ENCODE measurements at regions not wholly inside any gene's neighbourhood (a gene's known extent, or its start where the extent isn't known, plus 50 kb on each side); places are given as distances from the start of the nearest gene placed in this dataset.

DNA sequence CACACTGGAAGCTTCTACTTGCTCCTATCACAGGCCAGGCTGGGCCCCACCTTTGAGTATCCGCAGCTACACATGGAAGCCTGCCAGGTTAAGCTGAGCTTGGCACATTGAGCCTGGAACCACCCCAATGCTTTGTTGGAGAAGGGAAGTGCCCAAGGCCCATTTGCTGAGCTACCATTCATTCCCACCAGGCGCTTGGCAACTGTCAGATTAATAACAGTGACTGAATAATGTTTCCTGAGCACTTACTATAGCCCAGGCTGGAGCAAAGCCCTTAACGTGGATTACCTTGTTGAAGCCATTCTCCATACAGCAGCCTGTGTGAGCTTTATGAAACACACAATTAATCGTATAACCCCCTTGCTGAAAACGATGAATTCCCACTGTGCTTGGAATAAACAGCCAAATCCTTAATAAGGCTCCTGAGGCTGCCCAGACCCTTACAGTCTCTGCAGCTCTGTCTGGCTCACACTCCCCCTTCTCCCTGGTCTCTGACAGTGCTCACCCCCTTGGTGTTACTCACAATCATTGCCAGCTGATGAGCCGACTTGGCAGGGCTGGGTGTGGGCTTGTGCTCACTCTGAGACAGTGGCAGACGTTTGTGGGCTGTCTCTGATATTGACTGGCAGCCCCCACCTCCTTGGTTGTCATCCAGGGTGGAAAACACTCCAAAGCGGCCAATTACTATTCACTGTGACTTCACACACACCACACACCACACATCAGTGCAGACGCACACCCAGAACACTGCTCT is 357.1 kb downstream of the MAFB start:
- intact Hi-C loops (cut with micrococcal nuclease): no loop called here

DNA sequence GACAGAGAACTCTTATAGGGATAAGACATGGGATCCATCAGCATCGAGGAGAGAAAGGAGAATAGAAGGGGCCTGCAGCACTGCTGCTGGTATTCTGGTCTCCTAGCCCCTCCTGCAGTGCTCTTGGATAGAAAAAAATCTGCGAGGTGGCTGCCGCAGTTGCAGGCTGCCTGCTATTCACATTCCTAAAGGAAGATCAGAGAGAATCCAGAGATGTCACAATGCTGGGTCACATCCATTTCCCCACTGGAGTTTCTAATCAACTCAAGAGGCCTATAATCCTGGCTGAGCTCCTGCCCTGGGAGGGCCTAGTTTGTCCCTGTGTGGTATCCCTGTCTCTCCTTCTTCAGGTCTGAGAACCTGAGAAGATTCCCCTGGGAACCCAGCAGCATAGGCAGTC is 357.8 kb downstream of the MAFB start:
- intact Hi-C loops (cut with micrococcal nuclease): no loop called here
- Histone ChIP-seq H3K4me2 (replicated peaks; ENCODE audit: extremely low read depth, low read length, poor library complexity, severe bottlenecking) (no peak overlapping the region), H3K9ac (ENCODE audit: insufficient read depth, low read length, poor library complexity, severe bottlenecking) (no peak overlapping the region), H3K4me3 (replicated peaks in 1 of 3; ENCODE audit: low read depth in 2 of 3, low read length in 3 of 3) (no peak overlapping the region), H3K27me3 (ENCODE audit: control insufficient read depth in 2 of 2, insufficient read depth in 2 of 2, low read length in 2 of 2) (peaks cover 0 to 2% of the 10 kb centered on the region in 2 donors), H3K36me3 (replicated peaks in 1 of 2; ENCODE audit: control insufficient read depth in 1 of 2, insufficient read depth in 2 of 2, low read length in 2 of 2) (no peaks in the 10 kb centered on the region), H3K79me2 (ENCODE audit: insufficient read depth, low read length) (no peaks in the 10 kb centered on the region), H3K4me1 (ENCODE audit: control insufficient read depth in 1 of 2, insufficient read depth in 2 of 2, low read length in 2 of 2) (peaks cover 16 to 25% of the 10 kb centered on the region in 2 donors), H2AFZ (ENCODE audit: insufficient read depth, low read depth, low read length, poor library complexity, severe bottlenecking) (no peak overlapping the region), H3K27ac (ENCODE audit: low read depth in 1 of 2, low read length in 2 of 2) (no peak overlapping the region), H3K9me3 (replicated peaks in 1 of 2; ENCODE audit: control insufficient read depth in 1 of 2, insufficient read depth in 1 of 2, low read length in 2 of 2) (no peaks in the 10 kb centered on the region), H4K20me1 (ENCODE audit: insufficient read depth, low read length) (no peaks in the 10 kb centered on the region)
- WGBS (ENCODE audit: insufficient coverage): 86% methylated on average over 3 of the region's 3 CpGs
- Mint-ChIP-seq H3K27me3 (ENCODE audit: low read depth in 3 of 3) (peaks cover 16 to 35% (median 29%) of the 10 kb centered on the region in 3 donors), H3K9me3 (peaks cover 0 to 6% (median 2%) of the 10 kb centered on the region in 7 donors), H3K4me3 (no peak overlapping the region), H3K27ac (no peak overlapping the region), H3K36me3 (peaks cover 4 to 6% of the 10 kb centered on the region in 2 donors), H3K4me1 (peaks cover 41% of the 10 kb centered on the region)
- TF ChIP-seq, protein P1, sequence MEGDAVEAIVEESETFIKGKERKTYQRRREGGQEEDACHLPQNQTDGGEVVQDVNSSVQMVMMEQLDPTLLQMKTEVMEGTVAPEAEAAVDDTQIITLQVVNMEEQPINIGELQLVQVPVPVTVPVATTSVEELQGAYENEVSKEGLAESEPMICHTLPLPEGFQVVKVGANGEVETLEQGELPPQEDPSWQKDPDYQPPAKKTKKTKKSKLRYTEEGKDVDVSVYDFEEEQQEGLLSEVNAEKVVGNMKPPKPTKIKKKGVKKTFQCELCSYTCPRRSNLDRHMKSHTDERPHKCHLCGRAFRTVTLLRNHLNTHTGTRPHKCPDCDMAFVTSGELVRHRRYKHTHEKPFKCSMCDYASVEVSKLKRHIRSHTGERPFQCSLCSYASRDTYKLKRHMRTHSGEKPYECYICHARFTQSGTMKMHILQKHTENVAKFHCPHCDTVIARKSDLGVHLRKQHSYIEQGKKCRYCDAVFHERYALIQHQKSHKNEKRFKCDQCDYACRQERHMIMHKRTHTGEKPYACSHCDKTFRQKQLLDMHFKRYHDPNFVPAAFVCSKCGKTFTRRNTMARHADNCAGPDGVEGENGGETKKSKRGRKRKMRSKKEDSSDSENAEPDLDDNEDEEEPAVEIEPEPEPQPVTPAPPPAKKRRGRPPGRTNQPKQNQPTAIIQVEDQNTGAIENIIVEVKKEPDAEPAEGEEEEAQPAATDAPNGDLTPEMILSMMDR (IDR thresholded peaks at IDR 0.05): no peak
- no peak for DNase-seq

More for the DNA sequence above, 357.1 kb downstream of the MAFB start:
- H3K4me3 ChIP-seq (replicated peaks in 1 of 3; ENCODE audit: low read depth in 2 of 3, low read length in 3 of 3): no peak overlapping the region
- H3K4me2 ChIP-seq (replicated peaks; ENCODE audit: extremely low read depth, low read length, poor library complexity, severe bottlenecking): no peak overlapping the region
- Mint-ChIP-seq H3K4me1 (peaks cover 35% of the 10 kb centered on the region), H3K4me3 (no peak overlapping the region), H3K36me3 (peaks cover 4 to 6% of the 10 kb centered on the region in 2 donors), H3K27ac (peak overlapping the region in 2 of 7 donors; percentile 8 to 42), H3K27me3 (ENCODE audit: low read depth in 3 of 3) (peaks cover 16 to 36% (median 34%) of the 10 kb centered on the region in 3 donors), H3K9me3 (peaks cover 0 to 6% (median 2%) of the 10 kb centered on the region in 7 donors)
- H3K27ac ChIP-seq (ENCODE audit: low read depth in 1 of 2, low read length in 2 of 2): no peak overlapping the region
- peaks cover 0 to 3% of the 10 kb centered on the region in 2 donors for H3K27me3 ChIP-seq (ENCODE audit: control insufficient read depth in 2 of 2, insufficient read depth in 2 of 2, low read length in 2 of 2)
- WGBS (ENCODE audit: insufficient coverage): 87% methylated on average over 8 of the region's 9 CpGs
- H2AFZ ChIP-seq (ENCODE audit: insufficient read depth, low read depth, low read length, poor library complexity, severe bottlenecking): no peak overlapping the region
- H4K20me1 ChIP-seq (ENCODE audit: insufficient read depth, low read length): no peaks in the 10 kb centered on the region
- TF ChIP-seq, protein P1 (IDR thresholded peaks at IDR 0.05): no peak
- H3K9ac ChIP-seq (ENCODE audit: insufficient read depth, low read length, poor library complexity, severe bottlenecking): no peak overlapping the region
- no peaks in the 10 kb centered on the region for H3K36me3 ChIP-seq (replicated peaks in 1 of 2; ENCODE audit: control insufficient read depth in 1 of 2, insufficient read depth in 2 of 2, low read length in 2 of 2)
- no peak for DNase-seq
- peaks cover 8 to 19% of the 10 kb centered on the region in 2 donors for H3K4me1 ChIP-seq (ENCODE audit: control insufficient read depth in 1 of 2, insufficient read depth in 2 of 2, low read length in 2 of 2)
- H3K9me3 ChIP-seq (replicated peaks in 1 of 2; ENCODE audit: control insufficient read depth in 1 of 2, insufficient read depth in 1 of 2, low read length in 2 of 2): no peaks in the 10 kb centered on the region
- no peaks in the 10 kb centered on the region for H3K79me2 ChIP-seq (ENCODE audit: insufficient read depth, low read length)
